Epidermal melanocyte (primary cell): ENCODE measurements at regions not wholly inside any gene's neighbourhood (a gene's known extent, or its start where the extent isn't known, plus 50 kb on each side); places are given as distances from the start of the nearest gene placed in this dataset.
"Not testable (repeated sequence)": the region's sequence is repeated elsewhere in the genome, so short reads cannot be mapped to it uniquely, and the experiment has no call there.

Experiments
- DNase-seq: peaks from one replicate; pipeline ENCODE4 v3.0.0; 2011; ENCODE audit warnings: low spot score; ENCODE audit not compliant: insufficient read length

- DNase-seq = not testable (repeated sequence)
Observed at GRCh38 chr7:112592565-112593263, 111.9 kb downstream of the LSMEM1 start.

GRCh38 chr7:112594397-112594796, 113.6 kb downstream of the LSMEM1 start:
- DNase-seq = no peak

GRCh38 chr7:112596260-112596659, 115.5 kb downstream of the LSMEM1 start:
- DNase-seq = no peak

GRCh38 chr7:112596981-112597380, 116.2 kb downstream of the LSMEM1 start:
- DNase-seq = no peak

GRCh38 chr7:112603673-112604072, 122.9 kb downstream of the LSMEM1 start:
- DNase-seq = no peak

- no peak for DNase-seq
Observed at GRCh38 chr7:112610636-112611035, 129.8 kb downstream of the LSMEM1 start.

- DNase-seq = no peak
Observed at GRCh38 chr7:112615701-112616100, 134.9 kb downstream of the LSMEM1 start.

GRCh38 chr7:112616295-112616694, 135.5 kb downstream of the LSMEM1 start:
- DNase-seq = no peak

- no peak for DNase-seq
Observed at GRCh38 chr7:112619343-112619742, 138.6 kb downstream of the LSMEM1 start.

GRCh38 chr7:112622159-112622715, 141.4 kb downstream of the LSMEM1 start:
- DNase-seq = no peak

- DNase-seq = no peak
Observed at GRCh38 chr7:112624416-112624815, 143.6 kb downstream of the LSMEM1 start.

GRCh38 chr7:112630565-112630964, 149.8 kb downstream of the LSMEM1 start:
- no peak for DNase-seq

- no peak for DNase-seq
Observed at GRCh38 chr7:112634107-112634506, 153.3 kb downstream of the LSMEM1 start.

GRCh38 chr7:112635742-112636141, 154.5 kb downstream of the TMEM168 start:
- no peak for DNase-seq

- DNase-seq = no peak
Observed at GRCh38 chr7:112638675-112639400, 151.4 kb downstream of the TMEM168 start.

- no peak for DNase-seq
Observed at GRCh38 chr7:112640685-112641084, 149.5 kb downstream of the TMEM168 start.

- DNase-seq = no peak
Observed at GRCh38 chr7:112646783-112647182, 143.4 kb downstream of the TMEM168 start.

GRCh38 chr7:112648781-112649180, 141.4 kb downstream of the TMEM168 start:
- no peak for DNase-seq

GRCh38 chr7:112649560-112649959, 140.6 kb downstream of the TMEM168 start:
- no peak for DNase-seq

- DNase-seq = no peak
Observed at GRCh38 chr7:112654322-112655216, 135.6 kb downstream of the TMEM168 start.

GRCh38 chr7:112665709-112666108, 124.5 kb downstream of the TMEM168 start:
- peak; percentile 19 for DNase-seq

- peak; percentile 19 for DNase-seq
Observed at GRCh38 chr7:112668561-112668960, 121.6 kb downstream of the TMEM168 start.
